ENCODE measurements at regions not wholly inside any gene's neighbourhood (a gene's known extent, or its start where the extent isn't known, plus 50 kb on each side); places are given as distances from the start of the nearest gene placed in this dataset.

- no peak for TF ChIP-seq CTCF (IDR thresholded peaks at IDR 0.05; ENCODE audit: low read depth, low read length, poor library complexity, severe bottlenecking)
- no peak for TF ChIP-seq EZH2phosphoT487 (IDR thresholded peaks at IDR 0.05; ENCODE audit: borderline replicate concordance, low read length)
Measured at GRCh38 chr2:128818704-128819491, 500.2 kb upstream of the HS6ST1 start.

All from DOHH2 (cell line).